Lower leg skin (tissue), 3 donors: ENCODE measurements at regions not wholly inside any gene's neighbourhood (a gene's known extent, or its start where the extent isn't known, plus 50 kb on each side); places are given as distances from the start of the nearest gene placed in this dataset.

ENCODE experiments used
- CTCF ChIP-seq, 3 donors: fragments of 450-650 bp; IDR thresholded peaks; one replicate each; pipeline ENCODE4 v1.5.1; 2016; ENCODE audit warnings: antibody characterized with exemption in 3 of 3, mild to moderate bottlenecking in 3 of 3, moderate library complexity in 2 of 3
- POLR2A ChIP-seq, 2 donors: fragments of 450-650 bp; IDR thresholded peaks; one replicate each; pipeline ENCODE4 v1.6.1; 2016 to 2017; ENCODE audit warnings: antibody characterized with exemption in 2 of 2, mild to moderate bottlenecking in 1 of 2, moderate library complexity in 1 of 2

GRCh38 chr3:41026394-41027177, 172.7 kb upstream of the CTNNB1 start:
- TF ChIP-seq CTCF (IDR thresholded peaks at IDR 0.05) (no peak), POLR2A (IDR thresholded peaks at IDR 0.05) (no peak)
